OCI-LY1 (cell line): ENCODE measurements at regions not wholly inside any gene's neighbourhood (a gene's known extent, or its start where the extent isn't known, plus 50 kb on each side); places are given as distances from the start of the nearest gene placed in this dataset.

Source experiments
- EZH2 ChIP-seq: fragments of 200-600 bp; sonication (generic), shearing (Covaris generic); IDR thresholded peaks from 2 replicates; pipeline ENCODE4 v1.8.0; 2017; ENCODE audit warnings: borderline replicate concordance, mixed run types, mild to moderate bottlenecking, antibody characterized with exemption, low read length, moderate library complexity, mixed read lengths
- TF ChIP-seq, protein P1 (sequence below): fragments of 200-600 bp; sonication (generic), shearing (Covaris generic); IDR thresholded peaks from 2 replicates; pipeline ENCODE4 v1.5.1; 2017; ENCODE audit warnings: mild to moderate bottlenecking, antibody characterized with exemption, low read length, moderate library complexity, mixed read lengths

- no peak for TF ChIP-seq EZH2
- TF ChIP-seq, protein P1, sequence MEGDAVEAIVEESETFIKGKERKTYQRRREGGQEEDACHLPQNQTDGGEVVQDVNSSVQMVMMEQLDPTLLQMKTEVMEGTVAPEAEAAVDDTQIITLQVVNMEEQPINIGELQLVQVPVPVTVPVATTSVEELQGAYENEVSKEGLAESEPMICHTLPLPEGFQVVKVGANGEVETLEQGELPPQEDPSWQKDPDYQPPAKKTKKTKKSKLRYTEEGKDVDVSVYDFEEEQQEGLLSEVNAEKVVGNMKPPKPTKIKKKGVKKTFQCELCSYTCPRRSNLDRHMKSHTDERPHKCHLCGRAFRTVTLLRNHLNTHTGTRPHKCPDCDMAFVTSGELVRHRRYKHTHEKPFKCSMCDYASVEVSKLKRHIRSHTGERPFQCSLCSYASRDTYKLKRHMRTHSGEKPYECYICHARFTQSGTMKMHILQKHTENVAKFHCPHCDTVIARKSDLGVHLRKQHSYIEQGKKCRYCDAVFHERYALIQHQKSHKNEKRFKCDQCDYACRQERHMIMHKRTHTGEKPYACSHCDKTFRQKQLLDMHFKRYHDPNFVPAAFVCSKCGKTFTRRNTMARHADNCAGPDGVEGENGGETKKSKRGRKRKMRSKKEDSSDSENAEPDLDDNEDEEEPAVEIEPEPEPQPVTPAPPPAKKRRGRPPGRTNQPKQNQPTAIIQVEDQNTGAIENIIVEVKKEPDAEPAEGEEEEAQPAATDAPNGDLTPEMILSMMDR: no peak
Observed at GRCh38 chr3:1766384-1766783, 332.3 kb upstream of the CNTN4 start.
